ENCODE measurements at regions not wholly inside any gene's neighbourhood (a gene's known extent, or its start where the extent isn't known, plus 50 kb on each side); places are given as distances from the start of the nearest gene placed in this dataset.

GRCh38 chr16:65523283-65523944 lies 401.6 kb upstream of the CDH11 start:
- Histone ChIP-seq H3K4me3 (IDR thresholded peaks at IDR 0.05; ENCODE audit: insufficient read depth, low read depth, low read length) (no peak overlapping the region), H3K79me2 (ENCODE audit: insufficient read depth, low read depth) (no peaks in the 10 kb centered on the region), H3K27ac (no peak overlapping the region), H2AFZ (ENCODE audit: low read depth) (no peak overlapping the region), H3K36me3 (ENCODE audit: insufficient read depth) (no peaks in the 10 kb centered on the region), H4K20me1 (ENCODE audit: insufficient read depth) (no peaks in the 10 kb centered on the region), H3K27me3 (ENCODE audit: insufficient read depth, low read depth) (no peaks in the 10 kb centered on the region), H3K4me2 (no peak overlapping the region), H3K4me1 (ENCODE audit: low read depth, poor library complexity, severe bottlenecking) (no peaks in the 10 kb centered on the region), H3K9ac (no peak overlapping the region)
- no peak for TF ChIP-seq CTCF (conservative IDR thresholded peaks at IDR 0.05; ENCODE audit: low read depth, low read length)

DNA sequence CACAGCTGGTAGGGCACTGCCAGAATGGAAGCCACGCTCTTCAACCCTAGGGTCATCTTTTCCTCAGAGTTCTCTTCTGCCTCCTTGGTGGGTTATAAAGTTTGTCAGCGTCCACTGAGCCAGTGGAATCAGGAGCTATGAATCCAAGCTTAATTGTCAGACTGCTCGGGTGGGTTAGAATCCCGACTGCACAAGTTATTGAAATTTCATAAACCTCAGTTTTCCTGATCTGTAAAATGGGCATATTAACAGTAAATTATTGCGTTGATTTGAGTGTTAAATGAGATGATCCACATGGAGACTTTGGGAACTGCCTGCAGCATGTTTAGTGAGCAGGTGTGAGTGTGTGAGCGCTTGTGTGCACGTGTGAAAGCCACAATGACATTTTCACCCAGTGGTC lies 400.5 kb upstream of the CDH11 start:
- no peak for TF ChIP-seq CTCF (conservative IDR thresholded peaks at IDR 0.05; ENCODE audit: low read depth, low read length)

DNA sequence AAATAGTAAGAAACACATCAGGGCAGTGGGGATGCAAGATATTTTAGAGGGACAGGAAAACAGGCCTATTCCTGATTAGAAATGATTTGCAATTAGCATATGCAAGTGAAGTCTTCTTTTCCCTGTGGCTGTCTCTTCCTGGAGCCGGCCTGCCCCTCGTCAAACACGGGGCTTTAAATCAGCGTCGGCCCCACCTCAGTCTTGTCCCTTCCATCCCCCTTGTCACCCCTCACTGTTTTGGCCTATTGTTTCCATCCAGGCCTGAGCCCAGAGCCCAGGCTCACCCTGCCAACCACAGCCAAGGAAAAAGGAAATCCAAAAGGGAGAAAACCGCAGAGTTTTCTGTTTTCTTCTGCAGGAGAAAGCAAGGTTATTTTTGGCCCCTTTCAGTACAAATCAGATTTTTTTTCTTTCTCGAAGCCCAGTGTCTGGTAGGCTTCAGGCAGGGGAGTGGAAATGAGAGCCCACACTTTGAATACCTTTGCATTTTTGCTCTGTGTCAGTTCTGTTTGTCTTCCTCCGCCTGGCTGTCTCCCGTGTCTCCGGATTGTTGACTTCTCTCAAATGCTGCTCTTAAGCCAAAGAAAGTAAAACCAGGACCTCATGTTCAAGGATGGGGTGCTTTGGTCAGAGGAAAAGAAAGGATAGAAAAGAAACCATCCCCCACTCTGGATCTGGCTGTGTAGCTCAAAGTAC lies 399.9 kb upstream of the CDH11 start:
- TF ChIP-seq CTCF (conservative IDR thresholded peaks at IDR 0.05; ENCODE audit: low read depth, low read length), result no peak

More for the DNA sequence above, 400.5 kb upstream of the CDH11 start:
- no peaks in the 10 kb centered on the region for H3K27me3 ChIP-seq (ENCODE audit: insufficient read depth, low read depth)
- H3K4me2 ChIP-seq, result no peak overlapping the region
- H3K79me2 ChIP-seq (ENCODE audit: insufficient read depth, low read depth), result no peaks in the 10 kb centered on the region
- H4K20me1 ChIP-seq (ENCODE audit: insufficient read depth), result no peaks in the 10 kb centered on the region
- no peaks in the 10 kb centered on the region for H3K4me1 ChIP-seq (ENCODE audit: low read depth, poor library complexity, severe bottlenecking)
- no peaks in the 10 kb centered on the region for H3K36me3 ChIP-seq (ENCODE audit: insufficient read depth)
- H3K4me3 ChIP-seq (IDR thresholded peaks at IDR 0.05; ENCODE audit: insufficient read depth, low read depth, low read length), result no peak overlapping the region
- H2AFZ ChIP-seq (ENCODE audit: low read depth), result no peak overlapping the region
- no peak overlapping the region for H3K27ac ChIP-seq
- H3K9ac ChIP-seq, result no peak overlapping the region

DNA sequence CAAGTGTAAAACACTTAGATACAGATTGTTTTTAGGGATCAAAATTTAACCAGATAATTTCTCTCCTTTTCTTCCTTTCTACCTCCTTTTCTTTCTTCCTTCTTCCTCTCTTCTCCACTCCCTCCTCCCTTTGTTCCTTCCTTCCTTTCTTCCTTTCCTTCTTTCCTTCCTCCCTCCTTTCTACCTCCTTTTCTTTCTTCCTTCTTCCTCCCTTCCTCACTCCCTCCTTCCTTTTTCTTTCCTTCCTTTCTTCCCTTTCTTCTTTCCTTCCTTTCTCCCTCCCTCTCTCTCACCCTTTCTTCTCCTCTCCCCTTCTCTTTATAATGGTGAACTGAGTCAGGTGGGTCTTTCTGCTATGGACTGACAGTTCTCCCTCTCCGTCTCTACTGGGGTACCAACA lies 397.5 kb upstream of the CDH11 start:
- no peak overlapping the region for H3K9ac ChIP-seq
- no peaks in the 10 kb centered on the region for H3K79me2 ChIP-seq (ENCODE audit: insufficient read depth, low read depth)
- TF ChIP-seq CTCF (conservative IDR thresholded peaks at IDR 0.05; ENCODE audit: low read depth, low read length), result no peak
- no peaks in the 10 kb centered on the region for H4K20me1 ChIP-seq (ENCODE audit: insufficient read depth)
- H3K4me3 ChIP-seq (IDR thresholded peaks at IDR 0.05; ENCODE audit: insufficient read depth, low read depth, low read length), result no peak overlapping the region
- no peaks in the 10 kb centered on the region for H3K36me3 ChIP-seq (ENCODE audit: insufficient read depth)
- no peaks in the 10 kb centered on the region for H3K27me3 ChIP-seq (ENCODE audit: insufficient read depth, low read depth)
- no peak overlapping the region for H3K4me2 ChIP-seq
- H2AFZ ChIP-seq (ENCODE audit: low read depth), result no peak overlapping the region
- no peak overlapping the region for H3K27ac ChIP-seq
- no peaks in the 10 kb centered on the region for H3K4me1 ChIP-seq (ENCODE audit: low read depth, poor library complexity, severe bottlenecking)

More for the DNA sequence above, 399.9 kb upstream of the CDH11 start:
- H3K9ac ChIP-seq, result no peak overlapping the region
- H4K20me1 ChIP-seq (ENCODE audit: insufficient read depth), result no peaks in the 10 kb centered on the region
- no peak overlapping the region for H2AFZ ChIP-seq (ENCODE audit: low read depth)
- no peak overlapping the region for H3K4me2 ChIP-seq
- H3K79me2 ChIP-seq (ENCODE audit: insufficient read depth, low read depth), result no peaks in the 10 kb centered on the region
- no peak overlapping the region for H3K4me3 ChIP-seq (IDR thresholded peaks at IDR 0.05; ENCODE audit: insufficient read depth, low read depth, low read length)
- H3K27ac ChIP-seq, result no peak overlapping the region
- H3K36me3 ChIP-seq (ENCODE audit: insufficient read depth), result no peaks in the 10 kb centered on the region
- no peaks in the 10 kb centered on the region for H3K4me1 ChIP-seq (ENCODE audit: low read depth, poor library complexity, severe bottlenecking)
- no peaks in the 10 kb centered on the region for H3K27me3 ChIP-seq (ENCODE audit: insufficient read depth, low read depth)
